Stimulated activated naive B cell treated with anti-CD40 and anti-IgM and Interleukin-4, amounts not matched to agents 10 μg/mL and 1 μg/mL and 100 μg/mL, for 72 hours (primary cell): ENCODE measurements at regions not wholly inside any gene's neighbourhood (a gene's known extent, or its start where the extent isn't known, plus 50 kb on each side); places are given as distances from the start of the nearest gene placed in this dataset.

Experiments
- ATAC-seq, 2 donors: fragments of 150-1000 bp; cut with Tn5 transposase; replicated peaks; 2 replicates each; pipeline ENCODE4 v1.10.0; 2021; ENCODE audit warnings: moderate library complexity in 1 of 2
- DNase-seq: peaks from one replicate; pipeline ENCODE4 v3.0.0; 2021
- H3K27ac Mint-ChIP-seq: one replicate; pipeline ENCODE4 v1.8.0; 2022; ENCODE audit warnings: mild to moderate bottlenecking, mixed read lengths
- H3K27me3 Mint-ChIP-seq, 2 donors: one replicate each; pipeline ENCODE4 v1.8.0; 2022; ENCODE audit warnings: mixed read lengths in 2 of 2
- H3K36me3 Mint-ChIP-seq, 2 donors: one replicate each; pipeline ENCODE4 v1.8.0; 2022; ENCODE audit warnings: mixed read lengths in 2 of 2, mild to moderate bottlenecking in 1 of 2
- H3K4me1 Mint-ChIP-seq, 2 donors: one replicate each; pipeline ENCODE4 v1.8.0; 2022; ENCODE audit warnings: mixed read lengths in 2 of 2, mild to moderate bottlenecking in 1 of 2
- H3K4me3 Mint-ChIP-seq, 2 donors: one replicate each; pipeline ENCODE4 v1.8.0; 2022; ENCODE audit warnings: mild to moderate bottlenecking in 2 of 2, mixed read lengths in 2 of 2, moderate library complexity in 1 of 2
- H3K9me3 Mint-ChIP-seq, 2 donors: one replicate each; pipeline ENCODE4 v1.8.0; 2022; ENCODE audit warnings: mixed read lengths in 2 of 2, mild to moderate bottlenecking in 1 of 2

- no peaks in the 10 kb centered on the region for H3K36me3 Mint-ChIP-seq
- H3K27ac Mint-ChIP-seq, result no peak overlapping the region
- no peak overlapping the region for H3K4me3 Mint-ChIP-seq
- no peaks in the 10 kb centered on the region for H3K4me1 Mint-ChIP-seq
- H3K9me3 Mint-ChIP-seq, result peaks cover 7 to 10% of the 10 kb centered on the region in 2 donors
- H3K27me3 Mint-ChIP-seq, result no peaks in the 10 kb centered on the region
- DNase-seq (no peak), ATAC-seq (no peak)
Observed at GRCh38 chr20:7094438-7094997, 327.0 kb downstream of the BMP2 start.

- Mint-ChIP-seq H3K27me3 (no peaks in the 10 kb centered on the region), H3K4me3 (no peak overlapping the region), H3K27ac (no peak overlapping the region), H3K36me3 (no peaks in the 10 kb centered on the region), H3K4me1 (no peaks in the 10 kb centered on the region), H3K9me3 (no peaks in the 10 kb centered on the region)
- no peak for ATAC-seq
- DNase-seq, result no peak
Observed at GRCh38 chr20:7106910-7107309, 339.4 kb downstream of the BMP2 start.

GRCh38 chr20:7108929-7109328, 341.4 kb downstream of the BMP2 start:
- ATAC-seq, result no peak
- Mint-ChIP-seq H3K4me3 (no peak overlapping the region), H3K36me3 (no peaks in the 10 kb centered on the region), H3K4me1 (no peaks in the 10 kb centered on the region), H3K27ac (no peak overlapping the region), H3K27me3 (no peaks in the 10 kb centered on the region), H3K9me3 (peaks cover 0 to 2% of the 10 kb centered on the region in 2 donors)
- no peak for DNase-seq

GRCh38 chr20:7113577-7114466, 346.3 kb downstream of the BMP2 start:
- no peaks in the 10 kb centered on the region for H3K36me3 Mint-ChIP-seq
- H3K4me1 Mint-ChIP-seq, result no peaks in the 10 kb centered on the region
- DNase-seq (no peak), ATAC-seq (no peak)
- peaks cover 0 to 6% of the 10 kb centered on the region in 2 donors for H3K9me3 Mint-ChIP-seq
- no peak overlapping the region for H3K4me3 Mint-ChIP-seq
- H3K27me3 Mint-ChIP-seq, result no peaks in the 10 kb centered on the region
- no peak overlapping the region for H3K27ac Mint-ChIP-seq

- ATAC-seq, result no peak
Observed at GRCh38 chr20:7123457-7123856, 356.0 kb downstream of the BMP2 start.

GRCh38 chr20:7124120-7124519, 356.6 kb downstream of the BMP2 start:
- no peak overlapping the region for H3K27ac Mint-ChIP-seq
- no peak overlapping the region for H3K4me3 Mint-ChIP-seq
- no peak for ATAC-seq
- no peaks in the 10 kb centered on the region for H3K9me3 Mint-ChIP-seq
- H3K4me1 Mint-ChIP-seq, result no peaks in the 10 kb centered on the region
- H3K36me3 Mint-ChIP-seq, result no peaks in the 10 kb centered on the region
- H3K27me3 Mint-ChIP-seq, result no peaks in the 10 kb centered on the region
- no peak for DNase-seq

More at GRCh38 chr20:7123457-7123856, 356.0 kb downstream of the BMP2 start:
- no peaks in the 10 kb centered on the region for H3K27me3 Mint-ChIP-seq
- H3K4me1 Mint-ChIP-seq, result no peaks in the 10 kb centered on the region
- no peaks in the 10 kb centered on the region for H3K9me3 Mint-ChIP-seq
- DNase-seq, result no peak
- H3K36me3 Mint-ChIP-seq, result no peaks in the 10 kb centered on the region
- H3K4me3 Mint-ChIP-seq, result no peak overlapping the region
- H3K27ac Mint-ChIP-seq, result no peak overlapping the region

- no peaks in the 10 kb centered on the region for H3K27me3 Mint-ChIP-seq
- ATAC-seq (no peak), DNase-seq (no peak)
- no peak overlapping the region for H3K27ac Mint-ChIP-seq
- no peaks in the 10 kb centered on the region for H3K4me1 Mint-ChIP-seq
- no peak overlapping the region for H3K4me3 Mint-ChIP-seq
- peaks cover 0 to 1% of the 10 kb centered on the region in 2 donors for H3K9me3 Mint-ChIP-seq
- H3K36me3 Mint-ChIP-seq, result no peaks in the 10 kb centered on the region
Observed at GRCh38 chr20:7136886-7137285, 369.4 kb downstream of the BMP2 start.

- H3K27ac Mint-ChIP-seq, result no peak overlapping the region
- H3K4me1 Mint-ChIP-seq, result no peaks in the 10 kb centered on the region
- H3K27me3 Mint-ChIP-seq, result no peaks in the 10 kb centered on the region
- ATAC-seq, result no peak
- H3K36me3 Mint-ChIP-seq, result no peaks in the 10 kb centered on the region
- no peak for DNase-seq
- no peak overlapping the region for H3K4me3 Mint-ChIP-seq
- H3K9me3 Mint-ChIP-seq, result peaks cover 0 to 1% of the 10 kb centered on the region in 2 donors
Observed at GRCh38 chr20:7137395-7138151, 370.1 kb downstream of the BMP2 start.

- no peaks in the 10 kb centered on the region for H3K36me3 Mint-ChIP-seq
- no peak overlapping the region for H3K4me3 Mint-ChIP-seq
- H3K4me1 Mint-ChIP-seq, result no peaks in the 10 kb centered on the region
- no peak for DNase-seq
- H3K27me3 Mint-ChIP-seq, result no peaks in the 10 kb centered on the region
- no peak overlapping the region for H3K27ac Mint-ChIP-seq
- ATAC-seq, result no peak
- H3K9me3 Mint-ChIP-seq, result peaks cover 0 to 1% of the 10 kb centered on the region in 2 donors
Observed at GRCh38 chr20:7144464-7144863, 377.0 kb downstream of the BMP2 start.

GRCh38 chr20:7146552-7147219, 379.2 kb downstream of the BMP2 start:
- Mint-ChIP-seq H3K36me3 (no peaks in the 10 kb centered on the region), H3K27me3 (no peaks in the 10 kb centered on the region), H3K9me3 (no peaks in the 10 kb centered on the region), H3K27ac (no peak overlapping the region), H3K4me3 (no peak overlapping the region), H3K4me1 (no peaks in the 10 kb centered on the region)
- ATAC-seq (no peak), DNase-seq (no peak)

- Mint-ChIP-seq H3K4me1 (no peaks in the 10 kb centered on the region), H3K27me3 (no peaks in the 10 kb centered on the region), H3K36me3 (no peaks in the 10 kb centered on the region), H3K27ac (no peak overlapping the region), H3K9me3 (no peaks in the 10 kb centered on the region), H3K4me3 (no peak overlapping the region)
- DNase-seq (no peak), ATAC-seq (no peak)
Observed at GRCh38 chr20:7147220-7147601, 379.7 kb downstream of the BMP2 start.

GRCh38 chr20:7151676-7152470, 384.4 kb downstream of the BMP2 start:
- no peaks in the 10 kb centered on the region for H3K27me3 Mint-ChIP-seq
- no peaks in the 10 kb centered on the region for H3K9me3 Mint-ChIP-seq
- H3K27ac Mint-ChIP-seq, result no peak overlapping the region
- no peak for ATAC-seq
- H3K4me3 Mint-ChIP-seq, result no peak overlapping the region
- H3K4me1 Mint-ChIP-seq, result no peaks in the 10 kb centered on the region
- no peaks in the 10 kb centered on the region for H3K36me3 Mint-ChIP-seq
- no peak for DNase-seq

GRCh38 chr20:7155282-7155681, 387.8 kb downstream of the BMP2 start:
- DNase-seq (no peak), ATAC-seq (no peak)
- no peaks in the 10 kb centered on the region for H3K27me3 Mint-ChIP-seq

GRCh38 chr20:7155794-7156193, 388.3 kb downstream of the BMP2 start:
- Mint-ChIP-seq H3K4me1 (no peaks in the 10 kb centered on the region), H3K36me3 (no peaks in the 10 kb centered on the region), H3K9me3 (no peaks in the 10 kb centered on the region), H3K27me3 (no peaks in the 10 kb centered on the region), H3K4me3 (no peak overlapping the region), H3K27ac (no peak overlapping the region)
- ATAC-seq (no peak), DNase-seq (no peak)

More at GRCh38 chr20:7155282-7155681, 387.8 kb downstream of the BMP2 start:
- Mint-ChIP-seq H3K27ac (no peak overlapping the region), H3K4me1 (no peaks in the 10 kb centered on the region), H3K36me3 (no peaks in the 10 kb centered on the region), H3K4me3 (no peak overlapping the region), H3K9me3 (no peaks in the 10 kb centered on the region)
